OCI-M1 (cell line): ENCODE measurements at regions not wholly inside any gene's neighbourhood (a gene's known extent, or its start where the extent isn't known, plus 50 kb on each side); places are given as distances from the start of the nearest gene placed in this dataset.

ENCODE experiments used
- DNase-seq: peaks from one replicate; lab custom pipeline; 2025; lab: John Stamatoyannopoulos, UW

GRCh38 chr16:17590711-17591654 is 120.2 kb upstream of the XYLT1 start:
- DNase-seq: peak; percentile 69

DNA sequence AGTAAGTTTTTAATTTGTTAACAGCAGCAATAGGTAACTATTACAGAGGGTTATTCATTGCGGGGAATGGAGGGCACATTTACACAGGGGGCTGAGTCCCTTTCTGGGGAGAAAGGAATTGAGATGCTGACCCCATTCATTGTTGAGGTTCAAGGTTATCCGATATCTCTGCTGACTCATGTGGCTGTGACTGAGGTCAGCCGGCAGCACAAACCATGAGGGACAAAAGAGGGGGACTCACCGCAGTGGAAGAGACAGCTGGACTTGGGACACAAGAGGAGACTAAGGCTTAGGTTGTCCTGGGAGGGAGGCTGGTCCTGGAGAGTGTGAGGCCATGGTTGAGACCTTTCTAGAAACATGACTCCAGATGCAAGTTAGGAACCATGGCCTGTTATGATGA is 119.1 kb upstream of the XYLT1 start:
- no peak for DNase-seq

- DNase-seq: peak; percentile 4
Measured at GRCh38 chr16:17585449-17586074, 114.8 kb upstream of the XYLT1 start.

GRCh38 chr16:17578981-17579874 is 108.5 kb upstream of the XYLT1 start:
- peak; percentile 66 for DNase-seq

DNA sequence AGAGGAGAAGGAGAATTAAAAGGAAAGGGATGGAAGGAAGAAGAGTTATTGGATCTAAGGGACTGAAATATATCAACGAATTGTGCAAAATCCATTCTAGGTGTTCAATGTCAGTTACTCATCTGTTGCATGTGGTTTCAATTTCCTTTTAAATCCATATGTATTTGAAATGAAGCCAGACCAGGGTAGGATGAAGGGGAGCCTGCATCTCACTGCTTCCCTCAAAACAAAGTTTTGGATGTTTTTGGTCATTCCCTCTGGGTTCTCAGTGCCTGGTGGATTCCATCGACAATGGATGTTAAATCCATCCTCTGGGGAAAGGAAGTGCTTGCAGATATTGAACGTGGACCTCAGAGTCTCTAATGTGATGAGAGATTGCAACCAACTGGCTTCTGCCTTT is 103.5 kb upstream of the XYLT1 start:
- DNase-seq: no peak

GRCh38 chr16:17572145-17572544 is 101.4 kb upstream of the XYLT1 start:
- DNase-seq: no peak

- no peak for DNase-seq
Measured at GRCh38 chr16:17571499-17572093, 100.8 kb upstream of the XYLT1 start.

DNA sequence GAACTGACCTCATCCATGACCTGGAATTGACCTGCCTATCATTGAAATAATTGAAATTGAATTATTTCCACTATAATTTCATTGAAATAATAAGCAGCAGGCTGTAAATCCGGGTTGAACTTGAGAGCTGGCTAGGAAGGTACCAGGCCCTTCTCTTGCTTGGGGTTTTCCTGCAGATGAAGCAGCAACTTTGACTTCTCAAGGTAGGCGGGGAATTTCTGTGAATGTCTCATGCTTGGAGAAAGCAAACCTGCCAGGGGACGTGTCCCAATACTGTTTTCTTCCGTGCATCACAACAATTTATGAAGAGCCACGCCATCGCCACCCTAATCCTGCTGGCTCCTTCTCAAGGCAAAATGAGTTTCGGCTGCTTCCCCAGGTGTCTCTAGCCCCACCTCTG is 97.5 kb upstream of the XYLT1 start:
- DNase-seq: no peak

GRCh38 chr16:17567455-17567854 is 96.7 kb upstream of the XYLT1 start:
- no peak for DNase-seq

DNA sequence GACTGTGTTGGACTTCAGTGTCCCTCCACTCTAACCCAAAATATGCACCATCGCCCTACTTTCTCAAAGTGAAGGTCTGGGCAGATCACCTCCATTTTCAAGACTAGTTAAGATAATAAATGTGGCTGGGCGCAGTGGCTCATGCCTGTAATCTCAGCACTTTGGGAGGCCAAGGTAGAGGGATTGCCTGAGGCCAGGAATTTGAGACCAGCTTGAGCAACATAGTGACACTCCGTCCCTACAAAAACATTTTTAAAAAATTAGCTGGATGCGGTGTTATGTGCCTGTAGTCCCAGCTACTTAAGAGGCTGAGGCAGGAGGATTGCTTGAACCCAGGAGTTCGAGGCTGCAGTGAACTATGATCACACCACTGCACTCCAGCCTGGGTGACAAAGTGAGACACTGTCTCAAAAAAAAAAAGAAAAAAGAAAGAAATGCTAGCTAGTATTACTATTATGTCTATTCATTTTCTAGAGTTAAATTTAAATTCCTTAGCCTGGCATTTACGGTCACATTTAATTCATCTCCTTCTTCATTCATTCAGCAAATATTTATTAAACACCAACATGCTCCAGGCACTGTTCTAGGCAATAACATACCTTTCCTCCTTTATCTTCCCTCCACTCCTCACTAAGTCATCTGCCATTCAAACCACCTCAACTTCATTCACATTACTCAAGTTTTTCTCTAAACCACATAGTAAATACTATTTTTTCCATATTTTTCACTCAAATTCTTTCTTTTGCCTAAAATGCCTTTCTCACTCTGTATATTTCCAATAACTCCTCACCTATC is 96.1 kb upstream of the XYLT1 start:
- no peak for DNase-seq

GRCh38 chr16:17566075-17566474 is 95.3 kb upstream of the XYLT1 start:
- no peak for DNase-seq

DNA sequence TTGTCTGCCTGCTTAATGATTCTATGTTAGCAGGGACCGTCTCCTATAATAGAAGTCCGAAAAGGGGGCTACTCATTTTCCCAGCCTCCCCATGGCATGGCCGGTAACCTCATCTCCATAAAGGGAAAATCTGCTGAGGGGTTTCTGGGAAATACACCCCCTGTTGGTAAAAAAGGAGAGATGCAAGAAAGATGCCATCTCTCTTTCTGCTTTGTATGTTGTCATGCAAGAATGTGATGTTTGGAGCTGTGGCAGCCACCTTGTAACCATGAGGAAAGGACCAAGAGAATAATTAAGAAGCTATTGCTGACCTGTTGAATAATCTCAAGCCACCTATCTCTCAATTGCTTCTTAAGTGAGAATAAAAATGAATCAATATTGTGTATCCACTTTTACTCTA is 94.8 kb upstream of the XYLT1 start:
- no peak for DNase-seq

GRCh38 chr16:17564856-17565255 is 94.1 kb upstream of the XYLT1 start:
- no peak for DNase-seq

DNA sequence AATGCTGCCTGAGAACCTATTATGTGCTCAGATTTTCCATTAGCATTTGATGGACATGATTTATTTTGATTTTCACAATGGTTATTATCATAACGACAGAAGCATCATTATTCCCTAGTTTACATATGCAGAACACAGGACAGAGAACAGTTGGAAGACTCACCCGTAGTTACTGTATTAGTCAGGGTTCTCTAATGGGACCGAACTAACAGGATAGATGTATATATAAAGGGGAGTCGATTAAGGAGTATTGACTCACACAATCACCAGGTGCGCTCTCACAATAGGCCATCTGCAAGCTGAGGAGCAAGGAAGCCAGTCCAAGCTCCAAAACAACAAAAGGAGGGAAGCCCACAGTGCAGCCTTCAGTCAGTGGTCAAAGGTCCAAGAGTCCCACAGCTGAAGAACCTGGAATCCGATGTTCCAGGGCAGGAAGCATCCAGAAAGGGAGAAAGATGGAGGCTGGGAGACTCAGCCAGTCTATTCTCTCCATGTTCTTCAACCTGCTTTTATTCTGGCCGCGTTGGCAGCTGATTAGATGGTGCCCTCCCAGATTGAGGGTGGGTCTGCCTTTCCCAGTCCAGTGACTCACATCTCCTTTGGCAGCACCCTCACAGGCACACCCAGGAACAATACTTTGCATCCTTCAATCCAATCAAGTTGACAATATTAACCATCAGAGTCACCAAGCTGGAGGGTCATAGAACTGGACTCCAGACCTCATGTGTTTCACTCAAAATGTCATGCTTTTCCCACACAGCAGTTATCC is 92.7 kb upstream of the XYLT1 start:
- no peak for DNase-seq

GRCh38 chr16:17561056-17561455 is 90.3 kb upstream of the XYLT1 start:
- DNase-seq: no peak

DNA sequence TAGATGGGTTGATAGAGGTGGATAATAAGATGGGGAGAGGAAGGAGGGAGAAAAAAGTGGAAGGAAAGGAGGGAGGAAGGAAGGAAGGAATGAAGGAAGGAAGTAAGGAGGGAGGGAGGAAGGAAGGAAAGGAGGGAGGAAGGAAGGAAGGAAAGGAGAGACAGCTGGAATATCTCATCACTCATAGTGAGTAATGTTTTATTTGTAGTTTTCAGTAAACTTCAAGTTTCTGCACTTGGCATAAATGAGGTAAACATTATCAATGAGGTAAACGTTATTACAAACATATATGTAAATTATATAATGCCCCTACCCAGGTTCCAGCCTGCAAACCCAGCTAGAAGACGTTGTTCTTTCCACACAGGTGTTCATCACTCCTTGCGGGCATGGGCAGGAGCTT is 89.8 kb upstream of the XYLT1 start:
- DNase-seq: no peak

- no peak for DNase-seq
Measured at GRCh38 chr16:17559394-17559793, 88.6 kb upstream of the XYLT1 start.

GRCh38 chr16:17557949-17558348 is 87.2 kb upstream of the XYLT1 start:
- DNase-seq: no peak

- no peak for DNase-seq
Measured at GRCh38 chr16:17557480-17557879, 86.7 kb upstream of the XYLT1 start.

DNA sequence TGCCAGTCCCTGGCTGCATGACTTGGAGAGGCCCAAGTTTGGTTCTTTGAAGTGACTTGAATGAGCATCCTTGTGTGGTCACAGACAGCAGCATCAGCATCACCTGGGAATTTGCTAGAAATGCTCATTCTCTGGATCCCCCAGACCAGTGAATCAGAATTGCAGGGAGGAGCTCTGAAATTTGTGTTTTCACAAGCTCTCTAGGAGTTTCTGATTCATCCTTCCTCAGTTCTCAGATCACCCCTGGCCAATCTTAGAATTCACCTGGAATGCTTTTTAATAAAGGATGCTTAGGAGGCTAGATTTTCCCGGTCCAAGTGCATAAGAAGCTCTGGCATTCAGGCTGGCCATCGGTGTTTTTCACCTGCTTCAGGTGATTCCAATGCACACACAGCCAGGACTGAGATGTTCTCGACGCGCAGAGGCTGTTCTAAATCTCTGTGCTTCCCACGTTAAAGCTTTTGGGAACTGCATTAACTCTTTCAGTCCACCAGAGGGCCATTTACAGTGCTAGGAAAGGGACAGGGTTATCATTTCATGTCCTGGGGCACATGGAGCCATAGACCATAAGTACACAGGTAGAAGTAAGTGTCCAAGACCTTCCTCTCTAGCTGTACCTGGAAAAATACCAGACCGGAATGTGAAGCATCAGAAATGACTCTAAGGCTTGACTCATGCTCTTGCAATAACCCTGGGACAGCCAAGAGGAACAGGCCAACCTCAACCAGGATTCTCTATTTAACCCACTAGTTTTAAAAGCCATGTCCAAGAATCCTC is 85.7 kb upstream of the XYLT1 start:
- DNase-seq: peak; percentile 16
